ENCODE measurements at regions not wholly inside any gene's neighbourhood (a gene's known extent, or its start where the extent isn't known, plus 50 kb on each side); places are given as distances from the start of the nearest gene placed in this dataset.

GRCh38 chr3:28743831-28744230 lies 395.2 kb upstream of the AZI2 start:
- Histone ChIP-seq H3K27ac (no peak overlapping the region), H3K9me3 (no peaks in the 10 kb centered on the region), H3K4me1 (peaks cover 0 to 22% (median 2%) of the 10 kb centered on the region in 4 donors), H3K4me3 (no peak overlapping the region), H3K36me3 (no peaks in the 10 kb centered on the region), H3K27me3 (no peaks in the 10 kb centered on the region)
- TF ChIP-seq POLR2A (IDR thresholded peaks at IDR 0.05) (no peak), EP300 (IDR thresholded peaks at IDR 0.05) (peak in 2 of 4 donors; percentile 39 to 48), CTCF (IDR thresholded peaks at IDR 0.05) (no peak), POLR2AphosphoS5 (IDR thresholded peaks at IDR 0.05) (peak in 1 of 2 donors; percentile 50)
- ATAC-seq (ENCODE audit: low FRiP score in 2 of 2) (no peak), DNase-seq (no peak)
- 52 to 55% methylated on average over 4 of the region's 4 CpGs for WGBS, 2 donors

GRCh38 chr3:28745436-28745835 lies 396.8 kb upstream of the AZI2 start:
- TF ChIP-seq EP300 (IDR thresholded peaks at IDR 0.05) (no peak), POLR2AphosphoS5 (IDR thresholded peaks at IDR 0.05) (no peak), POLR2A (IDR thresholded peaks at IDR 0.05) (no peak), CTCF (IDR thresholded peaks at IDR 0.05) (no peak)

DNA sequence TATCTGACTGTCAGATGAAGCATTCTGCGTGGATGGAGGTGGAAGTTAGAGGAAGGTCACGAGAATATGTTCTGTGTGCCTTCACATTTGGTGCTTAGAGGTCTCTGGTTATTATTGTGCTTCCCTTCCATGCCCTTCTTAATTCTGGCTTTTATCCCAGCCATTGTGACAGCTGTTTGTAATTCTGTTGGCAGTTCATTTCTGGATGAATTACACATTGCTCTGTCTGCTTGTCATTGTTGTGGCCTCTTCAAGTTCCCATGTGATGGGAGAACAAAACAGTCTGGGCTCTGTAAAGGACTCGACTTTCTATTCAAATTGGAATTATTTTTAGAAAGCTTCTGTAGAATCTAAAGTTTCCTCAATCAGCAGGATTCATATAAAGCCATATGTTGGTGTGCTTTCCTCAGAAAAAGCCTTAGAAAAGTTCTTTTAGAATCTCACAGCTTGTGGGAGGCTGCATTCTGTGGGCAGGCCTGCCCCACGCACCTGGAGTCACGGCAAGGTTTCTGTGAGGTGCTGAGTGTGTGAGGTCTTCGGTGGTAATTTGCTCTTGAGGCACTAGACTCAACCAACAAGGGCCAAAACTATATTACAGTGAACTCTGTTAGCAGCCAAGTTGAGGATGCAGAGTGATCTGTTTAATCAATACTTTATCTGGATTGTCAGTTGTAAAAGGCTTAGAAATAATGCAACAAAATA lies 397.4 kb upstream of the AZI2 start:
- Histone ChIP-seq H3K9me3 (peaks cover 0 to 8% (median 5%) of the 10 kb centered on the region in 4 donors), H3K36me3 (no peaks in the 10 kb centered on the region), H3K4me3 (no peak overlapping the region), H3K4me1 (peaks cover 0 to 22% (median 2%) of the 10 kb centered on the region in 4 donors), H3K27me3 (no peaks in the 10 kb centered on the region), H3K27ac (peak overlapping the region in 1 of 4 donors; percentile 23)
- no peak for ATAC-seq (ENCODE audit: low FRiP score in 2 of 2)
- no peak for TF ChIP-seq EP300 (IDR thresholded peaks at IDR 0.05)
- no peak for TF ChIP-seq POLR2A (IDR thresholded peaks at IDR 0.05)
- no peak for TF ChIP-seq CTCF (IDR thresholded peaks at IDR 0.05)
- no peak for TF ChIP-seq POLR2AphosphoS5 (IDR thresholded peaks at IDR 0.05)
- no peak for DNase-seq
- WGBS, 2 donors: 62 to 66% methylated on average over 6 of the region's 6 CpGs

More at GRCh38 chr3:28745436-28745835, 396.8 kb upstream of the AZI2 start:
- peaks cover 0 to 22% (median 2%) of the 10 kb centered on the region in 4 donors for H3K4me1 ChIP-seq
- no peak overlapping the region for H3K4me3 ChIP-seq
- WGBS, 2 donors: 75 to 83% methylated on average over 4 of the region's 4 CpGs
- H3K27ac ChIP-seq: no peak overlapping the region
- no peaks in the 10 kb centered on the region for H3K27me3 ChIP-seq
- H3K9me3 ChIP-seq: peaks cover 0 to 3% (median under 1%) of the 10 kb centered on the region in 4 donors
- H3K36me3 ChIP-seq: no peaks in the 10 kb centered on the region
- no peak for DNase-seq
- no peak for ATAC-seq (ENCODE audit: low FRiP score in 2 of 2)

DNA sequence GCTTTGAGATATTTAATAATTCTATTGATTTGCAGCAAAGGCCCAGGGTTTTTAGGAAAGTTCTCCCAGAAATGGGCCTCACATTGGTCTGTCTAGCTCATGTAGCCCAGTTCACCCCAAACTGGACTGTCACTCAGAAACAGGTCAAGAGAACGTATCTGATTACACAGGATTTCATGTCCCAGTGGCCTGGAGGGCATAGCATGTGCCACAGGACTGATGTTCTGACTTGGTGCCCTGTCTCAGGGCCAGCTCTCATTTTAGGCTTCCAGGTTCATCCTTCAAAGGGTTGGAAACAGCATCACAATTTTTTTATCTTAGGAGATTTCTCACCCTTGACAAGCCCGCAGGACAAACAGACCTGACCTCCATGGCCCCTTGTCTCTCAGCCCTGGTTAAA lies 398.4 kb upstream of the AZI2 start:
- WGBS, 2 donors: 77 to 86% methylated on average over 2 of the region's 2 CpGs

More for the DNA sequence above, 398.4 kb upstream of the AZI2 start:
- DNase-seq (no peak), ATAC-seq (ENCODE audit: low FRiP score in 2 of 2) (no peak)
- no peak for TF ChIP-seq POLR2A (IDR thresholded peaks at IDR 0.05)
- no peak for TF ChIP-seq POLR2AphosphoS5 (IDR thresholded peaks at IDR 0.05)
- no peak for TF ChIP-seq CTCF (IDR thresholded peaks at IDR 0.05)
- TF ChIP-seq EP300 (IDR thresholded peaks at IDR 0.05): no peak
- Histone ChIP-seq H3K27ac (no peak overlapping the region), H3K9me3 (peaks cover 0 to 10% (median 6%) of the 10 kb centered on the region in 4 donors), H3K27me3 (no peaks in the 10 kb centered on the region), H3K4me3 (no peak overlapping the region), H3K36me3 (no peaks in the 10 kb centered on the region), H3K4me1 (peaks cover 0 to 22% (median 2%) of the 10 kb centered on the region in 4 donors)

All from upper lobe of left lung (tissue), 6 donors.